K562 (cell line): ENCODE measurements at regions not wholly inside any gene's neighbourhood (a gene's known extent, or its start where the extent isn't known, plus 50 kb on each side); places are given as distances from the start of the nearest gene placed in this dataset.
A peak's percentile ranks its signal among the peaks of the same experiment; 100 is the strongest.

Experiments used
- ATAC-seq: fragments of 200-7000 bp; cut with Tn5 transposase; 3 replicates; pipeline ENCODE4 v1.9.1; 2020; ENCODE audit warnings: moderate library complexity
- BruUV-seq: library from RNA; stranded (reverse); fragments of 400-500 nt; replicated peaks from 2 replicates; lab custom pipeline; 2021; lab: Mats Ljungman, UMichigan
- CTCF ChIA-PET: fragments of 300-600 bp; formaldehyde crosslinking; extraction: SDS; loops from one replicate; lab custom pipeline; 2021; ENCODE audit warnings: low intra/inter-chr PET ratio; lab: Yijun Ruan, JAX
- POLR2A ChIA-PET: fragments of 300-600, 350-650 bp; sonication (Branson Sonifier 250); formaldehyde crosslinking; extraction: SDS; loops from one replicate; lab custom pipeline; 2021; ENCODE audit warnings: antibody characterized with exemption, inconsistent platforms; lab: Yijun Ruan, JAX
- DNase-seq, 4 experiments: peaks; one replicate each; pipeline versions ENCODE4 v3.0.0 to v3.0.0-alpha.2; 2011 to 2018; ENCODE audit warnings: low spot score in 3 of 4, mixed read lengths in 3 of 4; ENCODE audit errors: extremely low read depth in 1 of 4
- FAIRE-seq: peaks from 2 replicates; lab custom pipeline; 2011; peaks lifted over from hg19 to GRCh38; lab: Jason Lieb, UNC
- H2AFZ ChIP-seq: 2 replicates; pipeline ENCODE4 v1.6.0; 2011; ENCODE audit warnings: low read depth, low read length, control low read depth, inconsistent platforms
- H3K27ac ChIP-seq: fragments of 200-600 bp; 3 replicates; pipeline ENCODE4 v1.8.0; 2011; ENCODE audit warnings: low read depth, mild to moderate bottlenecking, control low read depth, inconsistent platforms, low read length, moderate library complexity, mixed read lengths; ENCODE audit errors: extremely low read depth
- H3K27me3 ChIP-seq, 2 experiments: fragments of 300-600 bp in 1 of 2; 2 replicates in 1 of 2; 3 replicates in 1 of 2; pipeline versions ENCODE4 v1.6.0 to v1.8.0; 2011; ENCODE audit warnings: inconsistent platforms in 2 of 2, low read length in 2 of 2, mild to moderate bottlenecking in 1 of 2, mixed read lengths in 1 of 2, moderate library complexity in 1 of 2; ENCODE audit not compliant: control insufficient read depth in 2 of 2, insufficient read depth in 2 of 2
- H3K36me3 ChIP-seq: fragments of 300-600 bp; 3 replicates; pipeline ENCODE4 v1.8.0; 2011; ENCODE audit warnings: mild to moderate bottlenecking, low read length, inconsistent platforms; ENCODE audit not compliant: control insufficient read depth, insufficient read depth
- H3K4me1 ChIP-seq, 2 experiments: fragments of 200-600 bp in 1 of 2; replicated peaks in 1 of 2; 2 replicates in 1 of 2; 3 replicates in 1 of 2; pipeline versions ENCODE4 v1.5.1 to v1.8.0; 2011; ENCODE audit warnings: inconsistent platforms in 2 of 2, low read length in 2 of 2, mild to moderate bottlenecking in 1 of 2, mixed read lengths in 1 of 2, moderate library complexity in 1 of 2; ENCODE audit not compliant: control insufficient read depth in 2 of 2, insufficient read depth in 2 of 2
- H3K4me2 ChIP-seq: 2 replicates; pipeline ENCODE4 v1.6.1; 2011; ENCODE audit warnings: low read length, control low read depth, inconsistent platforms, mixed read lengths; ENCODE audit not compliant: insufficient read depth
- H3K4me3 ChIP-seq: fragments of 200-600 bp; sonication (generic), shearing (Covaris generic); 2 replicates; pipeline ENCODE4 v1.5.1; 2016; ENCODE audit warnings: control low read depth, inconsistent platforms
- H3K79me2 ChIP-seq: fragments of 200-600 bp; 3 replicates; pipeline ENCODE4 v1.8.0; 2011; ENCODE audit warnings: low read length, inconsistent platforms; ENCODE audit not compliant: control insufficient read depth, insufficient read depth
- H3K9ac ChIP-seq, 2 experiments: 2 replicates each; pipeline versions ENCODE4 v1.6.0 to v1.6.1; 2011; ENCODE audit warnings: low read depth in 2 of 2, low read length in 2 of 2, control low read depth in 1 of 2, inconsistent platforms in 1 of 2, mild to moderate bottlenecking in 1 of 2, mixed read lengths in 1 of 2; ENCODE audit not compliant: insufficient read depth in 1 of 2
- H3K9me1 ChIP-seq: one replicate; pipeline ENCODE4 v1.6.0; 2011; ENCODE audit warnings: inconsistent platforms, mild to moderate bottlenecking, low read length, moderate library complexity; ENCODE audit not compliant: control insufficient read depth, insufficient read depth
- H3K9me3 ChIP-seq: replicated peaks from 2 replicates; pipeline ENCODE4 v1.5.1; 2011; ENCODE audit warnings: low read depth, low read length, inconsistent platforms; ENCODE audit not compliant: control insufficient read depth, insufficient read depth
- H4K20me1 ChIP-seq: replicated peaks from 2 replicates; pipeline ENCODE4 v1.6.1; 2011; ENCODE audit warnings: low read length, inconsistent platforms, mixed read lengths; ENCODE audit not compliant: control insufficient read depth, insufficient read depth
- BCOR ChIP-seq: fragments of 450-650 bp; IDR thresholded peaks from 2 replicates; pipeline ENCODE4 v1.6.1; 2016
- BRD9 ChIP-seq: fragments of 450-650 bp; IDR thresholded peaks from 2 replicates; pipeline ENCODE4 v1.6.1; 2018; ENCODE audit warnings: low read depth; ENCODE audit not compliant: partially characterized antibody
- KDM2B ChIP-seq: fragments of 250-450 bp; sonication (Bioruptor Pico); IDR thresholded peaks from 2 replicates; pipeline ENCODE4 v1.8.0; 2021; ENCODE audit warnings: mild to moderate bottlenecking, moderate library complexity
- MBD2 ChIP-seq: sonication (generic); IDR thresholded peaks from 2 replicates; pipeline ENCODE4 v1.6.1; 2016; ENCODE audit warnings: low read depth, borderline replicate concordance
- NR2C1 ChIP-seq, 2 experiments: fragments of 450-650 bp; IDR thresholded peaks; 2 replicates each; pipeline ENCODE4 v1.6.1; 2017; ENCODE audit warnings: mild to moderate bottlenecking in 2 of 2, antibody characterized with exemption in 1 of 2, inconsistent platforms in 1 of 2, missing compliant biosample characterization in 1 of 2, missing genetic modification characterization in 1 of 2
- PTBP1 ChIP-seq: fragments of 200-400 bp; formaldehyde crosslinking; IDR thresholded peaks from 2 replicates; pipeline ENCODE4 v1.6.1; 2017; ENCODE audit warnings: low read depth, low read length
- RCOR1 ChIP-seq, 2 experiments: IDR thresholded peaks; 2 replicates each; pipeline ENCODE4 v1.6.1; 2012; ENCODE audit warnings: low read depth in 2 of 2, low read length in 2 of 2, borderline replicate concordance in 1 of 2, improper control_type of control experiment in 1 of 2
- TCF7L2 ChIP-seq: fragments of 150-350 bp; IDR thresholded peaks from 2 replicates; pipeline ENCODE4 v1.6.1; 2016; ENCODE audit warnings: low read depth, mild to moderate bottlenecking, low read length, moderate library complexity
- WGBS: fragments of 100-300 bp; shearing (Covaris generic); methylation state at CpG from one replicate; pipeline ENCODE4 v1.1.6; 2016; ENCODE audit warnings: low coverage, mixed read lengths; ENCODE audit not compliant: insufficient coverage; ENCODE audit errors: missing lambda C conversion rate; 5-methylcytosine and 5-hydroxymethylcytosine counted together
- in situ Hi-C: fragments of 300-500 bp; cut with MboI; formaldehyde crosslinking; loops from 4 replicates; pipeline ENCODE4 v1.15.0; 2018; ENCODE audit warnings: inconsistent platforms, mixed read lengths
- intact Hi-C: fragments of 100-400 bp; cut with micrococcal nuclease; formaldehyde crosslinking; loops from 2 replicates; pipeline ENCODE4 v1.14.2; 2022
- TF ChIP-seq, protein P1 (sequence below): fragments of 250-450 bp; sonication (Bioruptor Pico); IDR thresholded peaks from 2 replicates; pipeline ENCODE4 v1.5.0; 2021

DNA sequence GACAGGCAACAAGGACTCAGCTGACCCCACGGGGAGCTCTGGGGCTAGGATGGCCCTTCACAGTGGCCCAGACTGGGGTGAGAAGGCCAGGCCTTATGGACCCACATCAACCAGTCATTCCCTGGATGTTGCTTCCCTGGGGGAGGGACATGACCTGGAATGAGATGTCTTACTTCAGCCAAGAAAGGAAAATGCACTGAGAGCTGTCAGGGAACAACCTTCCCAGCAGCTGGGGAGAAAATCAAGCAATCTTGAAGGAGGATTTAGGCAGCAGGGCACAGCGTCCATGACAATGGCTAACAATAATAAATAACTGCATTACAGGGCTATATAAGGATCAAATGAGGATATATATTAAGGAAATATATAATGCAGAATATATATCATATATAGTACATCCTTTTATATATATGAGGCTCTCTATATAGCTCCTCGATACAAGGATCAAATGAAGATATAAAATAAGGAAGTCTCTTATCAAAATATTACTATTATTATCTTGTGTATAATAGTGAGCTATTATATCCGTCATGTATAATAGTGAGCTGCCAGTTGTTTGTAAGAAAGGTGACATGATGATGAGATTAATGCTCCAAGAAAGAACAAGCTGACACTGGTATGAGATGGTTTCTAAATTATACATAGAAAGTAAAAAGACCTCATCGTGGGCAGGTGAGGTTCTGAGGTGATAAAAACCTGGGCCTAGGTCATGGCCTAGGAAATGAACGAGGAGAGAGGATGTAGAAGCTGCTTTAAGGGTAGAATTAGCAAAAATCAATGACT is 117.8 kb upstream of the LIPC start:
- H3K27ac ChIP-seq = no peak overlapping the region
- no TSS peak for BruUV-seq
- intact Hi-C loops = no loop called here
- no peak for FAIRE-seq
- peaks cover 2 to 16% of the 10 kb centered on the region in 2 experiments for H3K4me1 ChIP-seq
- H3K4me3 ChIP-seq = no peak overlapping the region
- H3K9me3 ChIP-seq = no peaks in the 10 kb centered on the region
- CTCF ChIA-PET = no interaction called here
- TF ChIP-seq PTBP1 = no peak
- no peak for TF ChIP-seq BRD9
- TF ChIP-seq RCOR1 (IDR thresholded peaks at IDR 0.05; ENCODE audit: borderline replicate concordance in 1 of 2, low read depth in 2 of 2, low read length in 2 of 2) = no peak
- TF ChIP-seq KDM2B (CRISPR knock-in tag) = no peak
- no peak for TF ChIP-seq NR2C1 (IDR thresholded peaks at IDR 0.05)
- TF ChIP-seq NR2C1 (tag; IDR thresholded peaks at IDR 0.05) = no peak
- no peak for TF ChIP-seq BCOR
- TF ChIP-seq, protein P1, sequence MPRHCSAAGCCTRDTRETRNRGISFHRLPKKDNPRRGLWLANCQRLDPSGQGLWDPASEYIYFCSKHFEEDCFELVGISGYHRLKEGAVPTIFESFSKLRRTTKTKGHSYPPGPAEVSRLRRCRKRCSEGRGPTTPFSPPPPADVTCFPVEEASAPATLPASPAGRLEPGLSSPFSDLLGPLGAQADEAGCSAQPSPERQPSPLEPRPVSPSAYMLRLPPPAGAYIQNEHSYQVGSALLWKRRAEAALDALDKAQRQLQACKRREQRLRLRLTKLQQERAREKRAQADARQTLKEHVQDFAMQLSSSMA = no peak
- TF ChIP-seq TCF7L2 = no peak
- no peak for TF ChIP-seq MBD2
- H4K20me1 ChIP-seq = no peaks in the 10 kb centered on the region
- POLR2A ChIA-PET = interaction anchor here (0.6 kb wide), 1 partner anchor 12 kb away, joined by 4 read pairs; no protein-coding TSS in a partner anchor
- no peak for ATAC-seq
- peak overlapping the region in 1 of 2 experiments; percentile 77; a peak in 2 of 4 replicates for H3K9ac ChIP-seq
- H2AFZ ChIP-seq = peak overlapping the region; percentile 46; the same call in 1 of the 2 replicates
- no peaks in the 10 kb centered on the region for H3K9me1 ChIP-seq
- H3K4me2 ChIP-seq = no peak overlapping the region
- H3K36me3 ChIP-seq = no peaks in the 10 kb centered on the region
- no peak for DNase-seq
- H3K79me2 ChIP-seq = no peaks in the 10 kb centered on the region
- in situ Hi-C loops = no loop called here
- 58% methylated on average over 6 of the region's 6 CpGs for WGBS
- no peaks in the 10 kb centered on the region for H3K27me3 ChIP-seq
